ENCODE measurements at regions not wholly inside any gene's neighbourhood (a gene's known extent, or its start where the extent isn't known, plus 50 kb on each side); places are given as distances from the start of the nearest gene placed in this dataset.

- Histone ChIP-seq H3K9ac (no peak overlapping the region), H3K36me3 (ENCODE audit: insufficient read depth) (no peaks in the 10 kb centered on the region), H3K27ac (no peak overlapping the region), H2AFZ (ENCODE audit: low read depth) (no peak overlapping the region), H3K4me2 (no peak overlapping the region), H3K79me2 (ENCODE audit: insufficient read depth, low read depth) (no peaks in the 10 kb centered on the region), H4K20me1 (ENCODE audit: insufficient read depth) (no peaks in the 10 kb centered on the region), H3K27me3 (ENCODE audit: insufficient read depth, low read depth) (no peaks in the 10 kb centered on the region; the same call in 1 of the 2 replicates), H3K4me1 (ENCODE audit: low read depth, poor library complexity, severe bottlenecking) (no peaks in the 10 kb centered on the region), H3K4me3 (IDR thresholded peaks at IDR 0.05; ENCODE audit: insufficient read depth, low read depth, low read length) (no peak overlapping the region)
- TF ChIP-seq, protein P1, sequence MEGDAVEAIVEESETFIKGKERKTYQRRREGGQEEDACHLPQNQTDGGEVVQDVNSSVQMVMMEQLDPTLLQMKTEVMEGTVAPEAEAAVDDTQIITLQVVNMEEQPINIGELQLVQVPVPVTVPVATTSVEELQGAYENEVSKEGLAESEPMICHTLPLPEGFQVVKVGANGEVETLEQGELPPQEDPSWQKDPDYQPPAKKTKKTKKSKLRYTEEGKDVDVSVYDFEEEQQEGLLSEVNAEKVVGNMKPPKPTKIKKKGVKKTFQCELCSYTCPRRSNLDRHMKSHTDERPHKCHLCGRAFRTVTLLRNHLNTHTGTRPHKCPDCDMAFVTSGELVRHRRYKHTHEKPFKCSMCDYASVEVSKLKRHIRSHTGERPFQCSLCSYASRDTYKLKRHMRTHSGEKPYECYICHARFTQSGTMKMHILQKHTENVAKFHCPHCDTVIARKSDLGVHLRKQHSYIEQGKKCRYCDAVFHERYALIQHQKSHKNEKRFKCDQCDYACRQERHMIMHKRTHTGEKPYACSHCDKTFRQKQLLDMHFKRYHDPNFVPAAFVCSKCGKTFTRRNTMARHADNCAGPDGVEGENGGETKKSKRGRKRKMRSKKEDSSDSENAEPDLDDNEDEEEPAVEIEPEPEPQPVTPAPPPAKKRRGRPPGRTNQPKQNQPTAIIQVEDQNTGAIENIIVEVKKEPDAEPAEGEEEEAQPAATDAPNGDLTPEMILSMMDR (conservative IDR thresholded peaks at IDR 0.05; ENCODE audit: low read depth, low read length): no peak
Measured at GRCh38 chrX:40975951-40976350, 109.3 kb upstream of the USP9X start.

- Histone ChIP-seq H4K20me1 (ENCODE audit: insufficient read depth) (no peaks in the 10 kb centered on the region), H3K4me1 (ENCODE audit: low read depth, poor library complexity, severe bottlenecking) (no peaks in the 10 kb centered on the region), H3K27ac (no peak overlapping the region), H3K36me3 (ENCODE audit: insufficient read depth) (no peaks in the 10 kb centered on the region), H3K27me3 (ENCODE audit: insufficient read depth, low read depth) (no peaks in the 10 kb centered on the region; the same call in 1 of the 2 replicates), H3K4me2 (no peak overlapping the region), H2AFZ (ENCODE audit: low read depth) (no peak overlapping the region), H3K4me3 (IDR thresholded peaks at IDR 0.05; ENCODE audit: insufficient read depth, low read depth, low read length) (no peak overlapping the region), H3K79me2 (ENCODE audit: insufficient read depth, low read depth) (no peaks in the 10 kb centered on the region), H3K9ac (no peak overlapping the region)
- TF ChIP-seq, protein P1 (conservative IDR thresholded peaks at IDR 0.05; ENCODE audit: low read depth, low read length): no peak
Measured at GRCh38 chrX:40976981-40977380, 108.3 kb upstream of the USP9X start.

DNA sequence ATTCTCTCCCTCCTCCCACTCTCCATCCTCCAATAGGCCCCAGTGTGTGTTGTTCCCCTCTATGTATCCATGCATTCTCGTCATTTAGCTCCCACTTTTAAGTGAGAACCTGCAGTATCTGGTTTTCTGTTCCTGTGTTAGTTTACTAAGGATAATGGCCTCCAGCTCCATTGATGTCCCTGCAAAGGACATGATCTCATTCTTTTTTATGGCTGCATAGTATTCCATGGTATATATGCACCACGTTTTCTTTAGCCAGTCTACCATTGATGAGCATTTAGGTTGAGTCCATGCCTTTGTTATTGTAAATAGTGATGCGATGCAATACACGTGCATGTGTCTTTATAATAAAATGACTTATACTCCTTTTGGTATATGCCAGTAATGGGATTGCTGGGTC is 100.3 kb upstream of the USP9X start:
- no peak overlapping the region for H3K4me3 ChIP-seq (IDR thresholded peaks at IDR 0.05; ENCODE audit: insufficient read depth, low read depth, low read length)
- H2AFZ ChIP-seq (ENCODE audit: low read depth): no peak overlapping the region
- TF ChIP-seq, protein P1 (conservative IDR thresholded peaks at IDR 0.05; ENCODE audit: low read depth, low read length): no peak
- no peak overlapping the region for H3K4me2 ChIP-seq
- no peaks in the 10 kb centered on the region for H3K4me1 ChIP-seq (ENCODE audit: low read depth, poor library complexity, severe bottlenecking)
- H3K9ac ChIP-seq: no peak overlapping the region
- H3K27me3 ChIP-seq (ENCODE audit: insufficient read depth, low read depth): no peaks in the 10 kb centered on the region
- H3K27ac ChIP-seq: no peak overlapping the region
- H4K20me1 ChIP-seq (ENCODE audit: insufficient read depth): no peaks in the 10 kb centered on the region
- no peaks in the 10 kb centered on the region for H3K79me2 ChIP-seq (ENCODE audit: insufficient read depth, low read depth)
- no peaks in the 10 kb centered on the region for H3K36me3 ChIP-seq (ENCODE audit: insufficient read depth)

DNA sequence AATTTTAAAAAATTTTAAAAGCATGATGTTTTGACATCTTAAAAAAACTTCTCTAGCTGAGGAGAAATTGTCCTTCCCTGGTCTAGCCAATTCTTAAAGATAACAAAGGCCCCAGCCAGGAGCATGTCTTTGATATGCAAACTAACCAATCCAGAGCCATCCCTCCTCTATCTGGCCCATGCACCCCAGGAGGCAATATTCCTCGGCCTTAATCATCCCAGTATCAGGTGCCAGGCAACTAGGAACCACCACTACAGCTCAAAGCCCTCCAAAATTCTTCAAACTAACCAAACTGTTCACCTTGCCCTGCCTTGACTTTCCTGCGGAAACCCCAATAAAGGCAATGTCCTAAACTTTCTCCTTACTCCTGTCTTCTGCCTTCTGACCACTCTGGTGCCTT is 97.8 kb upstream of the USP9X start:
- H2AFZ ChIP-seq (ENCODE audit: low read depth): no peak overlapping the region
- H3K79me2 ChIP-seq (ENCODE audit: insufficient read depth, low read depth): no peaks in the 10 kb centered on the region
- TF ChIP-seq, protein P1 (conservative IDR thresholded peaks at IDR 0.05; ENCODE audit: low read depth, low read length): no peak
- no peaks in the 10 kb centered on the region for H3K36me3 ChIP-seq (ENCODE audit: insufficient read depth)
- H3K9ac ChIP-seq: no peak overlapping the region
- no peaks in the 10 kb centered on the region for H3K4me1 ChIP-seq (ENCODE audit: low read depth, poor library complexity, severe bottlenecking)
- no peaks in the 10 kb centered on the region for H4K20me1 ChIP-seq (ENCODE audit: insufficient read depth)
- no peak overlapping the region for H3K4me3 ChIP-seq (IDR thresholded peaks at IDR 0.05; ENCODE audit: insufficient read depth, low read depth, low read length)
- no peak overlapping the region for H3K27ac ChIP-seq
- no peak overlapping the region for H3K4me2 ChIP-seq
- H3K27me3 ChIP-seq (ENCODE audit: insufficient read depth, low read depth): no peaks in the 10 kb centered on the region
